ENCODE measurements at regions not wholly inside any gene's neighbourhood (a gene's known extent, or its start where the extent isn't known, plus 50 kb on each side); places are given as distances from the start of the nearest gene placed in this dataset.

GRCh38 chr12:13924286-13924685 lies 57.1 kb downstream of the GRIN2B start:
- Histone ChIP-seq H3K4me1 (ENCODE audit: insufficient read depth, low read length) (no peaks in the 10 kb centered on the region), H4K20me1 (ENCODE audit: insufficient read depth, low read length) (no peaks in the 10 kb centered on the region), H3K79me2 (ENCODE audit: insufficient read depth, low read length) (no peaks in the 10 kb centered on the region), H3K36me3 (ENCODE audit: insufficient read depth, low read length) (no peaks in the 10 kb centered on the region), H2AFZ (ENCODE audit: low read length) (no peak overlapping the region), H3K27me3 (ENCODE audit: insufficient read depth, low read length) (no peaks in the 10 kb centered on the region), H3K27ac (ENCODE audit: low read depth, low read length) (no peak overlapping the region), H3K4me3 (ENCODE audit: insufficient read depth, low read length) (no peak overlapping the region), H3K4me2 (ENCODE audit: insufficient read depth, low read length) (no peak overlapping the region), H3K9me3 (ENCODE audit: low read depth, low read length) (no peaks in the 10 kb centered on the region)
- no peak for TF ChIP-seq CTCF (IDR thresholded peaks at IDR 0.05; ENCODE audit: extremely low read depth, low read depth, low read length)
- peak; percentile 14 for DNase-seq (ENCODE audit: insufficient read length, low spot score, missing footprints)

- TF ChIP-seq CTCF (IDR thresholded peaks at IDR 0.05; ENCODE audit: extremely low read depth, low read depth, low read length), result no peak
- no peak overlapping the region for H3K4me3 ChIP-seq (ENCODE audit: insufficient read depth, low read length)
- no peak overlapping the region for H3K4me2 ChIP-seq (ENCODE audit: insufficient read depth, low read length)
- no peaks in the 10 kb centered on the region for H4K20me1 ChIP-seq (ENCODE audit: insufficient read depth, low read length)
- H3K4me1 ChIP-seq (ENCODE audit: insufficient read depth, low read length), result no peaks in the 10 kb centered on the region
- H3K27ac ChIP-seq (ENCODE audit: low read depth, low read length), result no peak overlapping the region
- no peaks in the 10 kb centered on the region for H3K36me3 ChIP-seq (ENCODE audit: insufficient read depth, low read length)
- H3K79me2 ChIP-seq (ENCODE audit: insufficient read depth, low read length), result no peaks in the 10 kb centered on the region
- H3K9me3 ChIP-seq (ENCODE audit: low read depth, low read length), result no peaks in the 10 kb centered on the region
- H2AFZ ChIP-seq (ENCODE audit: low read length), result no peak overlapping the region
- H3K27me3 ChIP-seq (ENCODE audit: insufficient read depth, low read length), result no peaks in the 10 kb centered on the region
- no peak for DNase-seq (ENCODE audit: insufficient read length, low spot score, missing footprints)
Observed at GRCh38 chr12:13918897-13919296, 62.5 kb downstream of the GRIN2B start.

- Histone ChIP-seq H3K27ac (ENCODE audit: low read depth, low read length) (no peak overlapping the region), H3K36me3 (ENCODE audit: insufficient read depth, low read length) (no peaks in the 10 kb centered on the region), H3K27me3 (ENCODE audit: insufficient read depth, low read length) (no peaks in the 10 kb centered on the region), H4K20me1 (ENCODE audit: insufficient read depth, low read length) (no peaks in the 10 kb centered on the region), H3K4me3 (ENCODE audit: insufficient read depth, low read length) (no peak overlapping the region), H3K4me2 (ENCODE audit: insufficient read depth, low read length) (no peak overlapping the region), H3K79me2 (ENCODE audit: insufficient read depth, low read length) (no peaks in the 10 kb centered on the region), H3K4me1 (ENCODE audit: insufficient read depth, low read length) (no peaks in the 10 kb centered on the region), H3K9me3 (ENCODE audit: low read depth, low read length) (no peaks in the 10 kb centered on the region), H2AFZ (ENCODE audit: low read length) (no peak overlapping the region)
- TF ChIP-seq CTCF (IDR thresholded peaks at IDR 0.05; ENCODE audit: extremely low read depth, low read depth, low read length), result no peak
- DNase-seq (ENCODE audit: insufficient read length, low spot score, missing footprints), result no peak
Observed at GRCh38 chr12:13915096-13915495, 66.3 kb downstream of the GRIN2B start.

GRCh38 chr12:13913371-13913770 lies 68.0 kb downstream of the GRIN2B start:
- Histone ChIP-seq H2AFZ (ENCODE audit: low read length) (no peak overlapping the region), H3K27ac (ENCODE audit: low read depth, low read length) (no peak overlapping the region), H3K4me3 (ENCODE audit: insufficient read depth, low read length) (no peak overlapping the region), H3K79me2 (ENCODE audit: insufficient read depth, low read length) (no peaks in the 10 kb centered on the region), H3K4me1 (ENCODE audit: insufficient read depth, low read length) (no peaks in the 10 kb centered on the region), H3K9me3 (ENCODE audit: low read depth, low read length) (no peaks in the 10 kb centered on the region), H4K20me1 (ENCODE audit: insufficient read depth, low read length) (no peaks in the 10 kb centered on the region), H3K36me3 (ENCODE audit: insufficient read depth, low read length) (no peaks in the 10 kb centered on the region), H3K4me2 (ENCODE audit: insufficient read depth, low read length) (no peak overlapping the region), H3K27me3 (ENCODE audit: insufficient read depth, low read length) (no peaks in the 10 kb centered on the region)
- TF ChIP-seq CTCF (IDR thresholded peaks at IDR 0.05; ENCODE audit: extremely low read depth, low read depth, low read length), result no peak
- no peak for DNase-seq (ENCODE audit: insufficient read length, low spot score, missing footprints)

Measured in osteoblast (primary cell).